HepG2 (cell line): ENCODE measurements at regions not wholly inside any gene's neighbourhood (a gene's known extent, or its start where the extent isn't known, plus 50 kb on each side); places are given as distances from the start of the nearest gene placed in this dataset.

Experiments
- GABPB1 ChIP-seq: IDR thresholded peaks from 2 replicates; pipeline ENCODE4 v1.6.1; 2016; ENCODE audit warnings: mild to moderate bottlenecking, missing genetic modification reagents, moderate library complexity, missing compliant biosample characterization
- HNRNPH1 ChIP-seq: fragments of 200-400 bp; formaldehyde crosslinking; optimal IDR thresholded peaks from 2 replicates; pipeline ENCODE3; 2017; ENCODE audit warnings: mild to moderate bottlenecking, low read depth, low read length
- SMC3 ChIP-seq: IDR thresholded peaks from 2 replicates; pipeline ENCODE4 v1.6.1; 2011; ENCODE audit warnings: low read length, improper control_type of control experiment
- SNAPC2 ChIP-seq: sonication (generic); formaldehyde crosslinking; IDR thresholded peaks from 2 replicates; pipeline ENCODE4 v1.8.1; 2022; ENCODE audit warnings: mild to moderate bottlenecking, missing genetic modification reagents
- ZBTB7A ChIP-seq: sonication (generic); formaldehyde crosslinking; IDR thresholded peaks from 2 replicates; pipeline ENCODE4 v1.8.0; 2022; ENCODE audit warnings: mild to moderate bottlenecking, missing genetic modification reagents
- TF ChIP-seq, protein P1 (sequence below): sonication (generic); formaldehyde crosslinking; IDR thresholded peaks from 2 replicates; pipeline ENCODE4 v1.4.0; 2020; ENCODE audit warnings: missing genetic modification reagents, borderline replicate concordance

DNA sequence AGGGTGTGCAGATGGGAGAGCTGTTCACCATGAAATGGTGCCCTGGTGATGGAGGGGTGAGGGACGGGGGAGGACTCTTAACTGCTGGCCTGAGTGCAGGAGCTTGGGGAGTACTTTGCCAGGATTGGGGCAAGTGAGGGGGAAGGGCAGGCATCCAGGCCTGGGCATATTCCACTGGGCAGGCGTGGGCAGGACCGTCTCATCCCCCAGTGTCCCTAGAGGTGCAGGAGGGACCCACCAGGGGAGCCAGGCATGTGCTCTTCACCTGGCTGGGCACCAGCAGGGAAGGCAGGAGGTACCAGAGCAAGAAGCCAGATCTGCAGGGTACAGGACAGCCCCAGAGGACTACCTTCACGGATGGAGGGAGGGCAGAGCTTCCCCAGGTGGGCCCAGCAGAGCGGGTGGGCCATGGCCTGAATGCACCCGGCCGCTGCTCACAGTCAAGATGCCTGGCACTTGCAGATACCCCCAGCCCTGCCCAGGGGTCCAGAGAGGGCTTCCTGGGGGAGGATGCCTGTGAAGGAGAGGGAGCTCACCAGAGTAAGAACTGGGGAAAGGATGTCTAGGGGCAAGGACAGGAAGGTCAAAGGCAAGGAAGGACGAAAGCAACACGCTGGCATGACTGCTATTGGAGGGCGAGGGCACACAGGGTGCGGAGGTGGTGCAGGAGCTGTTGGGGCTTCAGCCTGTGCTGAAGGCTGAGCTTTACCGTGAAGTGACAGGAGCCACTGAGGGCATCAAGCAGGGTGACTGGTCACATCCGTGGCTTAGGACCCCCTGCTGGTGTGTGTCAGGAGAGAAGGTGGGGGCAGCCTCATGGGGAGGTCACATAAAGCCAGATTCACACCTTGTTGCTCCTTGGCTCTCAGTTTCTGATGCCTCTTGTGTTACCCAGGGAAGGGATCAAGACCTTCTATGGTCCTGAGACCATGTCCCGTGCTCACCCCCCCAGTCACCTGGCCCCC, 68.2 kb upstream of the NKX1-1 start:
- TF ChIP-seq ZBTB7A (CRISPR knock-in tag) (no peak), SNAPC2 (CRISPR knock-in tag) (no peak), SMC3 (no peak), HNRNPH1 (no peak), GABPB1 (CRISPR knock-in tag) (no peak)
- TF ChIP-seq, protein P1, sequence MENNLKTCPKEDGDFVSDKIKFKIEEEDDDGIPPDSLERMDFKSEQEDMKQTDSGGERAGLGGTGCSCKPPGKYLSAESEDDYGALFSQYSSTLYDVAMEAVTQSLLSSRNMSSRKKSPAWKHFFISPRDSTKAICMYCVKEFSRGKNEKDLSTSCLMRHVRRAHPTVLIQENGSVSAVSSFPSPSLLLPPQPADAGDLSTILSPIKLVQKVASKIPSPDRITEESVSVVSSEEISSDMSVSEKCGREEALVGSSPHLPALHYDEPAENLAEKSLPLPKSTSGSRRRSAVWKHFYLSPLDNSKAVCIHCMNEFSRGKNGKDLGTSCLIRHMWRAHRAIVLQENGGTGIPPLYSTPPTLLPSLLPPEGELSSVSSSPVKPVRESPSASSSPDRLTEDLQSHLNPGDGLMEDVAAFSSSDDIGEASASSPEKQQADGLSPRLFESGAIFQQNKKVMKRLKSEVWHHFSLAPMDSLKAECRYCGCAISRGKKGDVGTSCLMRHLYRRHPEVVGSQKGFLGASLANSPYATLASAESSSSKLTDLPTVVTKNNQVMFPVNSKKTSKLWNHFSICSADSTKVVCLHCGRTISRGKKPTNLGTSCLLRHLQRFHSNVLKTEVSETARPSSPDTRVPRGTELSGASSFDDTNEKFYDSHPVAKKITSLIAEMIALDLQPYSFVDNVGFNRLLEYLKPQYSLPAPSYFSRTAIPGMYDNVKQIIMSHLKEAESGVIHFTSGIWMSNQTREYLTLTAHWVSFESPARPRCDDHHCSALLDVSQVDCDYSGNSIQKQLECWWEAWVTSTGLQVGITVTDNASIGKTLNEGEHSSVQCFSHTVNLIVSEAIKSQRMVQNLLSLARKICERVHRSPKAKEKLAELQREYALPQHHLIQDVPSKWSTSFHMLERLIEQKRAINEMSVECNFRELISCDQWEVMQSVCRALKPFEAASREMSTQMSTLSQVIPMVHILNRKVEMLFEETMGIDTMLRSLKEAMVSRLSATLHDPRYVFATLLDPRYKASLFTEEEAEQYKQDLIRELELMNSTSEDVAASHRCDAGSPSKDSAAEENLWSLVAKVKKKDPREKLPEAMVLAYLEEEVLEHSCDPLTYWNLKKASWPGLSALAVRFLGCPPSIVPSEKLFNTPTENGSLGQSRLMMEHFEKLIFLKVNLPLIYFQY (CRISPR knock-in tag), result no peak
